ENCODE measurements at regions not wholly inside any gene's neighbourhood (a gene's known extent, or its start where the extent isn't known, plus 50 kb on each side); places are given as distances from the start of the nearest gene placed in this dataset.

DNA sequence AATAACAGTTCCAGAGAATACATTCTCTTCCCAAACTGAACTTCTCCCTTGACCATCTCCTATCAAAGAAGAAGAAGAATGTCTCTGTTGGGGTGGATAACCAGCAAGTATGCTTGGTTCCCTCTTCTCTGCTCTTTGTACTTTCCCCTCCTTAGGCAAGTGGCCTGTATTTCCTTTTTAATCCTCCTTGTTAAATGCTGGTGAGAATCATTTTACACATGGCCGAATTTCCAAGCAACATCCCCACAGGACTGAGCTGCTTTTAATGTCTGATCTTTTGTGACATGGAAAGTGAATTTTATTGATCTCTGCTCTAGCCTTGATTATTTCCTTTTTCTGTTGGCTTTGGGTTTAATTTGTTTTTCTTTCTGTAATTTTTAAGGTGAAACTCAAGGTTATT, 336.7 kb downstream of the DUSP10 start:
- DNase-seq, result no peak
- Histone ChIP-seq H3K27ac (no peak overlapping the region), H3K36me3 (no peaks in the 10 kb centered on the region), H3K9me3 (ENCODE audit: severe bottlenecking) (no peaks in the 10 kb centered on the region), H3K27me3 (ENCODE audit: insufficient read depth, low read depth, severe bottlenecking) (no peaks in the 10 kb centered on the region), H3K4me3 (ENCODE audit: low read depth, low read length) (no peak overlapping the region)
- TF ChIP-seq, protein P1, sequence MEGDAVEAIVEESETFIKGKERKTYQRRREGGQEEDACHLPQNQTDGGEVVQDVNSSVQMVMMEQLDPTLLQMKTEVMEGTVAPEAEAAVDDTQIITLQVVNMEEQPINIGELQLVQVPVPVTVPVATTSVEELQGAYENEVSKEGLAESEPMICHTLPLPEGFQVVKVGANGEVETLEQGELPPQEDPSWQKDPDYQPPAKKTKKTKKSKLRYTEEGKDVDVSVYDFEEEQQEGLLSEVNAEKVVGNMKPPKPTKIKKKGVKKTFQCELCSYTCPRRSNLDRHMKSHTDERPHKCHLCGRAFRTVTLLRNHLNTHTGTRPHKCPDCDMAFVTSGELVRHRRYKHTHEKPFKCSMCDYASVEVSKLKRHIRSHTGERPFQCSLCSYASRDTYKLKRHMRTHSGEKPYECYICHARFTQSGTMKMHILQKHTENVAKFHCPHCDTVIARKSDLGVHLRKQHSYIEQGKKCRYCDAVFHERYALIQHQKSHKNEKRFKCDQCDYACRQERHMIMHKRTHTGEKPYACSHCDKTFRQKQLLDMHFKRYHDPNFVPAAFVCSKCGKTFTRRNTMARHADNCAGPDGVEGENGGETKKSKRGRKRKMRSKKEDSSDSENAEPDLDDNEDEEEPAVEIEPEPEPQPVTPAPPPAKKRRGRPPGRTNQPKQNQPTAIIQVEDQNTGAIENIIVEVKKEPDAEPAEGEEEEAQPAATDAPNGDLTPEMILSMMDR (IDR thresholded peaks at IDR 0.05; ENCODE audit: low read depth, low read length), result no peak

DNA sequence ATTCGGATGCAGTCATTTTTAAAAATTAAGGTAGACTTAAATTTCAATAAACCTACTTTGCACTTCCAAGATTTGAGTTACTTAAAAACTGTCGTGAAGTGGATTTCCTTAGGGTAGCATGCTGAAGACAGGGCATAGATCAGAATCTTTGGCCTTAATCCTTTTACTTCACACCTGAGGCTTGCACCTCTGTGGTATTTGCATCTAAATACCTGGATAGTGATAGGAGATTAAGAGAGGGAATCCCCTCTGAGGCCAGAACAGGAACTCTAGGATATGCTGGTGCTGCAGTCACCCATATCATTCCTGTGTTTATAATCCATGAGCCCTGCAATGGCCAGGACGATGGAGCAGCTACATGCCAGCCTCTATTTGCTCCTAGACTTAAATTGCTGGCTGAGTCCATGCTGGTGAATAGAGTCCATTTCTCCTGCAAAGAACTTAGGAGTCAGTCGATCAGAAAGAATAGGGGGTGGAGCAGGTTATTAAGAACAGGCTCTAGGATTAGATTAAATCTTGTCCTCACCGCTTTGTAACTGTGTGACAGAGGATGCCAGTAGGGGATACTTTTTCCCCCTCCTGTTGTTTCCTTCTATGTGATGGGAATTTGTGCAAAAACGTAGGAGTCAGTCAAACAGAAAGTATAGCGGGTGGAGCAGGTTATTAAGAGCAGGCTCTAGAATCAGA, 333.6 kb downstream of the DUSP10 start:
- H3K4me3 ChIP-seq (ENCODE audit: low read depth, low read length), result no peak overlapping the region
- H3K27me3 ChIP-seq (ENCODE audit: insufficient read depth, low read depth, severe bottlenecking), result no peaks in the 10 kb centered on the region
- H3K36me3 ChIP-seq, result no peaks in the 10 kb centered on the region
- TF ChIP-seq, protein P1 (IDR thresholded peaks at IDR 0.05; ENCODE audit: low read depth, low read length), result no peak
- H3K27ac ChIP-seq, result no peak overlapping the region
- DNase-seq, result no peak
- H3K9me3 ChIP-seq (ENCODE audit: severe bottlenecking), result no peaks in the 10 kb centered on the region

DNA sequence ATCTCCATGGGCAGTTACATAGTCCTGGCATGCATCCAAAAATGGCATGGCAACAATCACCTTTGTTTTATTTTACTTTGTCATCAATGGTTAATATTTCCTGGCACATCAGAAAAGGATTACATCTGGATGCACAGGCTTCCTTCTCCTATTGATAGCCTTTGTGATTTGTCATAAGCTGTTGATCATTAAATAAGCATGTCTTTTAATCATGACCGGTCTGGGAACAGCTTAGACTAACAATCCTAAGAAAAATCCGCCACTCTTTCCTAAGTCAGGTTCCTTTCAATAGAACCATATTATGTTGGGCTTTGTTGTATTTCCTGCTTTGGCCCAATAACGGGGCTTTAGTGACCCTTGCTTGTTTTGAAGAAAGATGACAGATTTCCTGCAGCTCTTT, 330.6 kb downstream of the DUSP10 start:
- TF ChIP-seq, protein P1 (IDR thresholded peaks at IDR 0.05; ENCODE audit: low read depth, low read length), result no peak
- no peak for DNase-seq

GRCh38 chr1:221414772-221415539, 326.9 kb downstream of the DUSP10 start:
- no peaks in the 10 kb centered on the region for H3K36me3 ChIP-seq
- no peak overlapping the region for H3K4me3 ChIP-seq (ENCODE audit: low read depth, low read length)
- TF ChIP-seq, protein P1 (IDR thresholded peaks at IDR 0.05; ENCODE audit: low read depth, low read length), result no peak
- no peaks in the 10 kb centered on the region for H3K27me3 ChIP-seq (ENCODE audit: insufficient read depth, low read depth, severe bottlenecking)
- no peaks in the 10 kb centered on the region for H3K9me3 ChIP-seq (ENCODE audit: severe bottlenecking)
- DNase-seq, result no peak
- H3K27ac ChIP-seq, result no peak overlapping the region

More for the DNA sequence above, 330.6 kb downstream of the DUSP10 start:
- Histone ChIP-seq H3K9me3 (ENCODE audit: severe bottlenecking) (no peaks in the 10 kb centered on the region), H3K27ac (no peak overlapping the region), H3K36me3 (no peaks in the 10 kb centered on the region), H3K27me3 (ENCODE audit: insufficient read depth, low read depth, severe bottlenecking) (no peaks in the 10 kb centered on the region), H3K4me3 (ENCODE audit: low read depth, low read length) (no peak overlapping the region)

DNA sequence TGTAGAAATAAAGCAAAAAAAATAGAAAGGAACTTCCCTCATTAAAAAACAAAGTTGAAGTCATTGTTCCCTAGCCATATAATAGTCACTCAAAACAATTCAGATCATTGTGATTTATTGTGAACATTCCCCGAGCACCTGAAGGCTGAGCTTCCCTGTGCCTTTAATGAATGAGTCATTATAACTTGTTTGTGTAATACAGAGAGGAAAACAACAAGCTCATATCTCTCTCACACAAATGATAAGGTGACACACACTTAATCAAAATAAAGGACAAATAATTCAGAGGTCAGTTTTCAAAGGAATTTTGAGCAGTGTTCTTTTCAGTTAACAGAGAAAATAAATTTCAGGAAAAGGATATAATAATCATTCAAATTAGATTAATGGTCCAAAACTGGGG, 326.2 kb downstream of the DUSP10 start:
- no peak overlapping the region for H3K27ac ChIP-seq
- H3K4me3 ChIP-seq (ENCODE audit: low read depth, low read length), result no peak overlapping the region
- no peaks in the 10 kb centered on the region for H3K27me3 ChIP-seq (ENCODE audit: insufficient read depth, low read depth, severe bottlenecking)
- no peaks in the 10 kb centered on the region for H3K36me3 ChIP-seq
- DNase-seq, result no peak
- no peaks in the 10 kb centered on the region for H3K9me3 ChIP-seq (ENCODE audit: severe bottlenecking)
- TF ChIP-seq, protein P1 (IDR thresholded peaks at IDR 0.05; ENCODE audit: low read depth, low read length), result no peak
